Smooth muscle cell (in vitro differentiated cells): ENCODE measurements at regions not wholly inside any gene's neighbourhood (a gene's known extent, or its start where the extent isn't known, plus 50 kb on each side); places are given as distances from the start of the nearest gene placed in this dataset.

Source experiments
- DNase-seq: peaks from one replicate; lab custom pipeline; 2025; ENCODE audit not compliant: unreplicated experiment; lab: John Stamatoyannopoulos, UW
- H2AFZ ChIP-seq: fragments of 200-600 bp; sonication (generic); 2 replicates; pipeline ENCODE4 v1.6.0; 2016; ENCODE audit warnings: antibody characterized with exemption, low read depth, mild to moderate bottlenecking
- H3F3A ChIP-seq: fragments of 200-600 bp; sonication (generic); 2 replicates; pipeline ENCODE4 v1.6.0; 2017; ENCODE audit warnings: antibody characterized with exemption, low read depth
- H3K27ac ChIP-seq: fragments of 200-600 bp; sonication (generic); 2 replicates; pipeline ENCODE4 v1.5.1; 2016; ENCODE audit warnings: low read depth, mild to moderate bottlenecking
- H3K27me3 ChIP-seq: fragments of 200-600 bp; sonication (generic); 2 replicates; pipeline ENCODE4 v1.6.1; 2016; ENCODE audit warnings: low read depth, mild to moderate bottlenecking
- H3K36me3 ChIP-seq: fragments of 200-600 bp; sonication (generic); 2 replicates; pipeline ENCODE4 v1.5.1; 2016; ENCODE audit warnings: low read depth
- H3K4me1 ChIP-seq: fragments of 200-600 bp; sonication (generic); 2 replicates; pipeline ENCODE4 v1.5.1; 2016; ENCODE audit warnings: low read depth
- H3K4me2 ChIP-seq: fragments of 200-600 bp; sonication (generic); 2 replicates; pipeline ENCODE4 v1.6.0; 2016; ENCODE audit warnings: mild to moderate bottlenecking
- H3K4me3 ChIP-seq: fragments of 200-600 bp; sonication (generic); 2 replicates; pipeline ENCODE4 v1.5.1; 2016; ENCODE audit warnings: mild to moderate bottlenecking
- H3K79me2 ChIP-seq: fragments of 200-600 bp; sonication (generic); 2 replicates; pipeline ENCODE4 v1.6.0; 2016; ENCODE audit warnings: low read depth, mild to moderate bottlenecking
- H3K9ac ChIP-seq: fragments of 200-600 bp; sonication (generic); 2 replicates; pipeline ENCODE4 v1.6.0; 2016; ENCODE audit warnings: low read depth
- H3K9me3 ChIP-seq: fragments of 200-600 bp; sonication (generic); replicated peaks from 2 replicates; pipeline ENCODE4 v1.5.1; 2016; ENCODE audit warnings: low read depth
- H4K20me1 ChIP-seq: fragments of 200-600 bp; sonication (generic); 2 replicates; pipeline ENCODE4 v1.6.0; 2016; ENCODE audit warnings: low read depth
- CTCF ChIP-seq: fragments of 200-600 bp; sonication (generic); IDR thresholded peaks from 2 replicates; pipeline ENCODE4 v1.5.1; 2017; ENCODE audit warnings: borderline replicate concordance, mild to moderate bottlenecking, antibody characterized with exemption; ENCODE audit not compliant: insufficient read depth, poor library complexity, severe bottlenecking
- WGBS: methylation state at CpG from one replicate; pipeline ENCODE4 v1.1.7; 2016; ENCODE audit warnings: low lambda C conversion rate; 5-methylcytosine and 5-hydroxymethylcytosine counted together

GRCh38 chr11:92709329-92709728 is 260.1 kb upstream of the MTNR1B start:
- H3K79me2 ChIP-seq: no peaks in the 10 kb centered on the region
- DNase-seq: no peak
- no peak overlapping the region for H2AFZ ChIP-seq
- H3K9ac ChIP-seq: no peak overlapping the region
- TF ChIP-seq CTCF: no peak
- H3K4me3 ChIP-seq: no peak overlapping the region
- no peaks in the 10 kb centered on the region for H4K20me1 ChIP-seq
- peaks cover 27% of the 10 kb centered on the region for H3K4me1 ChIP-seq
- WGBS: 87% methylated on average over 4 of the region's 4 CpGs
- no peaks in the 10 kb centered on the region for H3K9me3 ChIP-seq
- H3K27ac ChIP-seq: no peak overlapping the region
- H3K27me3 ChIP-seq: no peaks in the 10 kb centered on the region
- no peak overlapping the region for H3K4me2 ChIP-seq
- no peaks in the 10 kb centered on the region for H3K36me3 ChIP-seq
- H3F3A ChIP-seq: no peaks in the 10 kb centered on the region

- Histone ChIP-seq H3K9me3 (no peaks in the 10 kb centered on the region), H3F3A (no peaks in the 10 kb centered on the region), H3K79me2 (no peaks in the 10 kb centered on the region), H3K4me3 (no peak overlapping the region), H2AFZ (no peak overlapping the region), H3K36me3 (no peaks in the 10 kb centered on the region), H3K4me1 (peaks cover 31% of the 10 kb centered on the region), H4K20me1 (no peaks in the 10 kb centered on the region), H3K4me2 (no peak overlapping the region), H3K27ac (no peak overlapping the region), H3K27me3 (no peaks in the 10 kb centered on the region), H3K9ac (no peak overlapping the region)
- 79% methylated on average over 4 of the region's 4 CpGs for WGBS
- TF ChIP-seq CTCF: no peak
- no peak for DNase-seq
These were observed 257.5 kb upstream of the MTNR1B start for GRCh38 chr11:92711926-92712325.

- no peak for DNase-seq
- H3K4me2 ChIP-seq: no peak overlapping the region
- H2AFZ ChIP-seq: no peak overlapping the region
- no peaks in the 10 kb centered on the region for H3K27me3 ChIP-seq
- H3K79me2 ChIP-seq: no peaks in the 10 kb centered on the region
- H3K4me3 ChIP-seq: no peak overlapping the region
- no peaks in the 10 kb centered on the region for H4K20me1 ChIP-seq
- no peak overlapping the region for H3K27ac ChIP-seq
- WGBS: 68% methylated on average over 1 of the region's 1 CpG
- H3F3A ChIP-seq: no peaks in the 10 kb centered on the region
- H3K9ac ChIP-seq: no peak overlapping the region
- H3K36me3 ChIP-seq: no peaks in the 10 kb centered on the region
- no peak for TF ChIP-seq CTCF
- H3K9me3 ChIP-seq: no peaks in the 10 kb centered on the region
- H3K4me1 ChIP-seq: peaks cover 23% of the 10 kb centered on the region
These were observed 255.3 kb upstream of the MTNR1B start for GRCh38 chr11:92714111-92714510.

- Histone ChIP-seq H3K9ac (no peak overlapping the region), H3K27me3 (no peaks in the 10 kb centered on the region), H3K27ac (no peak overlapping the region), H3F3A (no peaks in the 10 kb centered on the region), H2AFZ (no peak overlapping the region), H3K79me2 (no peaks in the 10 kb centered on the region), H3K36me3 (no peaks in the 10 kb centered on the region), H3K4me1 (peaks cover 23% of the 10 kb centered on the region), H3K9me3 (no peaks in the 10 kb centered on the region), H3K4me2 (no peak overlapping the region), H3K4me3 (no peak overlapping the region), H4K20me1 (no peaks in the 10 kb centered on the region)
- DNase-seq: no peak
- no peak for TF ChIP-seq CTCF
- 84% methylated on average over 1 of the region's 1 CpG for WGBS
These were observed 252.2 kb upstream of the MTNR1B start for GRCh38 chr11:92717240-92717639.
